ENCODE measurements at regions not wholly inside any gene's neighbourhood (a gene's known extent, or its start where the extent isn't known, plus 50 kb on each side); places are given as distances from the start of the nearest gene placed in this dataset.

DNA sequence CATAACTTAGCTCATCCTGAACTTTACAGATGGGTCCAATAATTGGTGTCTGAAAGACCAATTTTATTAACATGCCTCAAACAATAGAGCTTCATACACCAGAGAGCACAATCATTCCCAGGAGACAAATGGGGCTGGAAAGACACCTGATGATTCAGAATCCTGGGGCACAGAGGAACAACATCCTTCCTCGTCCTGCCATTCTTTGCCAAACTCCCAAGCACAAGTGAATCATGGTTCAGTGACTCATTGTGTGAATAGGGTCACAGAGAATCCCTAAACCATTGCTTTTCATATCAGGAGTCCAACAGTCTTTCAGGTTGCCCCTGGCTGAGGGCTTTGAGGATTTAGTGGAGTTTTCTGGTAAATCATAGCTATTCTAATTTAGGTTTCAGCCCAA, 266.4 kb upstream of the BMP2 start:
- TF ChIP-seq, protein P1, sequence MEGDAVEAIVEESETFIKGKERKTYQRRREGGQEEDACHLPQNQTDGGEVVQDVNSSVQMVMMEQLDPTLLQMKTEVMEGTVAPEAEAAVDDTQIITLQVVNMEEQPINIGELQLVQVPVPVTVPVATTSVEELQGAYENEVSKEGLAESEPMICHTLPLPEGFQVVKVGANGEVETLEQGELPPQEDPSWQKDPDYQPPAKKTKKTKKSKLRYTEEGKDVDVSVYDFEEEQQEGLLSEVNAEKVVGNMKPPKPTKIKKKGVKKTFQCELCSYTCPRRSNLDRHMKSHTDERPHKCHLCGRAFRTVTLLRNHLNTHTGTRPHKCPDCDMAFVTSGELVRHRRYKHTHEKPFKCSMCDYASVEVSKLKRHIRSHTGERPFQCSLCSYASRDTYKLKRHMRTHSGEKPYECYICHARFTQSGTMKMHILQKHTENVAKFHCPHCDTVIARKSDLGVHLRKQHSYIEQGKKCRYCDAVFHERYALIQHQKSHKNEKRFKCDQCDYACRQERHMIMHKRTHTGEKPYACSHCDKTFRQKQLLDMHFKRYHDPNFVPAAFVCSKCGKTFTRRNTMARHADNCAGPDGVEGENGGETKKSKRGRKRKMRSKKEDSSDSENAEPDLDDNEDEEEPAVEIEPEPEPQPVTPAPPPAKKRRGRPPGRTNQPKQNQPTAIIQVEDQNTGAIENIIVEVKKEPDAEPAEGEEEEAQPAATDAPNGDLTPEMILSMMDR (optimal IDR thresholded peaks at IDR 0.05 in 1 of 3, IDR thresholded peaks at IDR 0.05 in 1 of 3, conservative IDR thresholded peaks at IDR 0.05 in 1 of 3; ENCODE audit: extremely low read depth in 1 of 3, insufficient read depth in 2 of 3, low read length in 3 of 3), result no peak
- no peak for TF ChIP-seq EZH2 (IDR thresholded peaks at IDR 0.05; ENCODE audit: low read length)

Data from keratinocyte (primary cell).